ENCODE measurements at regions not wholly inside any gene's neighbourhood (a gene's known extent, or its start where the extent isn't known, plus 50 kb on each side); places are given as distances from the start of the nearest gene placed in this dataset.

- no peak overlapping the region for H3K9ac ChIP-seq
- TF ChIP-seq CTCF (IDR thresholded peaks at IDR 0.05), result no peak
- H3K4me2 ChIP-seq (ENCODE audit: low read length), result no peak overlapping the region
- H3K36me3 ChIP-seq (ENCODE audit: control insufficient read depth, insufficient read depth, low read length), result no peaks in the 10 kb centered on the region
- no peaks in the 10 kb centered on the region for H3K9me3 ChIP-seq (ENCODE audit: control insufficient read depth, low read length)
- H2AFZ ChIP-seq, result no peak overlapping the region
- H3K4me1 ChIP-seq, result no peaks in the 10 kb centered on the region
- no peak overlapping the region for H3K4me3 ChIP-seq (ENCODE audit: low read depth, low read length)
- H3K79me2 ChIP-seq, result no peaks in the 10 kb centered on the region
- H3K27ac ChIP-seq, result peak overlapping the region; percentile 15
- no peaks in the 10 kb centered on the region for H3K27me3 ChIP-seq (ENCODE audit: control insufficient read depth, insufficient read depth, low read length)
These were observed 539.4 kb upstream of the MGMT start for GRCh38 chr10:128927497-128928161.

DNA sequence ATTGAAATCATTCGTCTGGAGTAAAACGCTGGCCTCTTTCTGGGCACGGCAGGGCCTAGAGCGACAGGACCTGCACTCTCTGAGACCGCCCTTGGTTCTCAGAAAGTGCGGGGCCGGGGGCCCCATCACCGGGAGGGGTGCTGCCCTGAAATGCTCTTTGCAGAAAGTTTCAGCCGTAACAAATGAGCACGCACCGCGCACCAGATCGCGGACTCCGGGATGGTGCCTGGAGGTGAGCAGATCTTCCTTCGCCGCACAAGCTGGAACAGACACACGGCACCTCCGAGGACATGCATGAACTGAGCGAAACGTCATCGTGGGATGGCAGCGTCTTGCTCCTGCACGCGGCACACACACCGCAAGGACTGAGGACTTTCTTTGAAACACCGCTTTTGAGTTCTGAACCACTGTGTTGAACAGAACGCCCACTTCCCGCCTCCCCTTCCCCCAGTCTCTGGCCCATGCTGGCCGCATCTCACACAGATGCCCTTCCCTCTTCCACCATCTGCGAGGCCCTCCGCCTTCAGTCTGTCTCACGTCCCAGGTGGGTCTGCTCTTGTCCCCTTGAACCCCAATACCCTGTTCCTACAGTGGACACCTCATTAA is 538.7 kb upstream of the MGMT start:
- Histone ChIP-seq H3K9me3 (ENCODE audit: control insufficient read depth, low read length) (no peaks in the 10 kb centered on the region), H3K27ac (peak overlapping the region; percentile 15), H3K4me1 (no peaks in the 10 kb centered on the region), H3K4me3 (ENCODE audit: low read depth, low read length) (no peak overlapping the region), H2AFZ (no peak overlapping the region), H3K79me2 (no peaks in the 10 kb centered on the region), H3K9ac (no peak overlapping the region), H3K4me2 (ENCODE audit: low read length) (no peak overlapping the region), H3K36me3 (ENCODE audit: control insufficient read depth, insufficient read depth, low read length) (no peaks in the 10 kb centered on the region), H3K27me3 (ENCODE audit: control insufficient read depth, insufficient read depth, low read length) (no peaks in the 10 kb centered on the region)
- no peak for TF ChIP-seq CTCF (IDR thresholded peaks at IDR 0.05)

DNA sequence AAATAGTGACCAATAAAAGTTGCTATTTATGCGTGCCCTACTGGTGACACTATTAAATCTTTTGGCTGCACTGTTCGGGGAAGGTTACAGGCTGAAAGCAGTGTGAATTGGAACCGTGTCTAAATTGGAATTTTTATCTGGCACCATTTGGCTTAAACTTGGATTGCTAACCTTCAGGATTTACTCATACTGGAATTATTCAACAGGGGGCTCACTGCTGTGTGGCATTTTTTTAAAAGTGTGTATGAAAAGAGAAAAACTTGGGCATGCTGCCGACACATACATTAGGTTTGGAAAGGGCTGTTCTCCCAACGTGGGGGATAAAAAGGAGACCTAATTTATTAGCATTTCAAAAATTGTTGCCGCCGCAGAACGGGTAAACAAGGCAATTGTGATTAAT is 537.9 kb upstream of the MGMT start:
- no peaks in the 10 kb centered on the region for H3K36me3 ChIP-seq (ENCODE audit: control insufficient read depth, insufficient read depth, low read length)
- no peaks in the 10 kb centered on the region for H3K9me3 ChIP-seq (ENCODE audit: control insufficient read depth, low read length)
- H2AFZ ChIP-seq, result no peak overlapping the region
- no peaks in the 10 kb centered on the region for H3K27me3 ChIP-seq (ENCODE audit: control insufficient read depth, insufficient read depth, low read length)
- no peak overlapping the region for H3K4me3 ChIP-seq (ENCODE audit: low read depth, low read length)
- no peaks in the 10 kb centered on the region for H3K79me2 ChIP-seq
- H3K4me1 ChIP-seq, result no peaks in the 10 kb centered on the region
- no peak for TF ChIP-seq CTCF (IDR thresholded peaks at IDR 0.05)
- no peak overlapping the region for H3K27ac ChIP-seq
- no peak overlapping the region for H3K9ac ChIP-seq
- H3K4me2 ChIP-seq (ENCODE audit: low read length), result no peak overlapping the region

- H3K9ac ChIP-seq, result no peak overlapping the region
- no peaks in the 10 kb centered on the region for H3K4me1 ChIP-seq
- no peak overlapping the region for H2AFZ ChIP-seq
- no peak overlapping the region for H3K4me2 ChIP-seq (ENCODE audit: low read length)
- H3K36me3 ChIP-seq (ENCODE audit: control insufficient read depth, insufficient read depth, low read length), result no peaks in the 10 kb centered on the region
- no peaks in the 10 kb centered on the region for H3K9me3 ChIP-seq (ENCODE audit: control insufficient read depth, low read length)
- no peak overlapping the region for H3K27ac ChIP-seq
- no peak overlapping the region for H3K4me3 ChIP-seq (ENCODE audit: low read depth, low read length)
- H3K27me3 ChIP-seq (ENCODE audit: control insufficient read depth, insufficient read depth, low read length), result no peaks in the 10 kb centered on the region
- TF ChIP-seq CTCF (IDR thresholded peaks at IDR 0.05), result no peak
- no peaks in the 10 kb centered on the region for H3K79me2 ChIP-seq
These were observed 537.3 kb upstream of the MGMT start for GRCh38 chr10:128929767-128930166.

DNA sequence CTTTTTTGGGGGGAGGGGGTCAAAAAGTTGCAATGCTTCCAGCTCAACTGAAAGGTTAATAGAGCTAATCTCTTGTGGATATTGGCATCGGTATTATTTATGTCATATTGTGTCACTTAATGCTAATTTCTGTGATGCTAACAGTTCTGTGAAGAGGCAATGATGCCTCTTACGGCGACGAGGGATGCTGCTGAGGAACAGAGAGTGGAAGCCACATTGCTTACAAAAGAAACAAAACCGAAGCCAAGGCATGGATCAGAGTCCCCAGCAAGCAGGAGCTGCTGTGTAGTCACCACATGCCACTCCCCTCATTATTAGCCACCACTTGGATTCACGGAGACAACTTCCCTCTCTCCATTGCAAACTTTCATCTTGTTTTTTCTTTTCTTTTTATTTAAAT is 536.5 kb upstream of the MGMT start:
- Histone ChIP-seq H3K4me3 (ENCODE audit: low read depth, low read length) (no peak overlapping the region), H3K36me3 (ENCODE audit: control insufficient read depth, insufficient read depth, low read length) (no peaks in the 10 kb centered on the region), H3K4me1 (no peaks in the 10 kb centered on the region), H3K79me2 (no peaks in the 10 kb centered on the region), H3K9ac (no peak overlapping the region), H3K27me3 (ENCODE audit: control insufficient read depth, insufficient read depth, low read length) (no peaks in the 10 kb centered on the region), H3K4me2 (ENCODE audit: low read length) (no peak overlapping the region), H3K9me3 (ENCODE audit: control insufficient read depth, low read length) (no peaks in the 10 kb centered on the region), H3K27ac (no peak overlapping the region), H2AFZ (no peak overlapping the region)
- TF ChIP-seq CTCF (IDR thresholded peaks at IDR 0.05), result no peak

Data from parathyroid adenoma (tissue), 2 donors.